Adrenal gland (tissue), 9 donors: ENCODE measurements at regions not wholly inside any gene's neighbourhood (a gene's known extent, or its start where the extent isn't known, plus 50 kb on each side); places are given as distances from the start of the nearest gene placed in this dataset.

ENCODE experiments used
- DNase-seq, 7 donors: peaks; one replicate each; pipeline ENCODE4 v3.0.0-alpha.2; 2019 to 2020
- H3K27ac ChIP-seq, 5 donors: fragments of 200-600 bp; sonication (generic) in 4 of 5; 1 replicate in 3 of 5; 2 replicates in 2 of 5; pipeline versions ENCODE4 v1.5.1 to v1.8.0; 2016 to 2020; ENCODE audit warnings: mild to moderate bottlenecking in 1 of 5
- H3K27me3 ChIP-seq: fragments of 200-600 bp; 2 replicates; pipeline ENCODE4 v1.8.0; 2021
- H3K36me3 ChIP-seq, 2 donors: fragments of 200-600 bp; replicated peaks in 1 of 2; 1 replicate in 1 of 2; 2 replicates in 1 of 2; pipeline versions ENCODE4 v1.5.1 to v1.8.0; 2018 to 2022
- H3K4me1 ChIP-seq, 2 donors: fragments of 200-600 bp; replicated peaks in 1 of 2; 1 replicate in 1 of 2; 2 replicates in 1 of 2; pipeline versions ENCODE4 v1.5.1 to v1.8.0; 2018 to 2021
- H3K4me3 ChIP-seq, 4 donors: fragments of 200-600 bp; sonication (generic) in 3 of 4; one replicate each; pipeline ENCODE4 v1.5.1; 2016 to 2018
- H3K9me3 ChIP-seq, 3 donors: fragments of 200-600 bp; sonication (generic) in 1 of 3; replicated peaks in 1 of 3; 1 replicate in 2 of 3; 2 replicates in 1 of 3; pipeline versions ENCODE4 v1.5.1 to v1.8.0; 2016 to 2021
- POLR2A ChIP-seq, 2 donors: fragments of 450-650 bp; IDR thresholded peaks; one replicate each; pipeline ENCODE4 v1.6.1; 2017; ENCODE audit warnings: antibody characterized with exemption in 2 of 2, mild to moderate bottlenecking in 2 of 2, moderate library complexity in 1 of 2
- WGBS, 4 donors: extraction: QIAGEN DNeasy Blood & Tissue Kit in 2 of 4; methylation state at CpG; one replicate each; pipeline versions ENCODE4 v1.1.5 to v1.1.7; 2013 to 2017; 5-methylcytosine and 5-hydroxymethylcytosine counted together
- intact Hi-C, 2 donors: fragments of 100-400 bp; cut with DNase I; formaldehyde crosslinking; loops; one replicate each; pipeline versions ENCODE4 v1.14.1 to v1.15.0; 2022 to 2023
- TF ChIP-seq, protein P1 (sequence below), 6 experiments: fragments of 450-650 bp in 4 of 6; fragments of 200-600 bp in 2 of 6; sonication (generic) in 1 of 6; IDR thresholded peaks; 1 replicate in 5 of 6; 2 replicates in 1 of 6; pipeline versions ENCODE4 v1.5.1 to v1.8.0; 2016 to 2021; ENCODE audit warnings: antibody characterized with exemption in 6 of 6, mild to moderate bottlenecking in 2 of 6, moderate library complexity in 1 of 6
- donor health status: healthy with polysubstance abuse.
- donor health status: Bipolar disorder and iron deficiency.
- donor health status: DM: yes; HTN: yes; CAD: no.
- donor health status: DM: no; HTN: no; CAD: no.
- donor health status: DM: no; HTN: no; CAD: no.

GRCh38 chr1:87213135-87213515 lies 115.6 kb upstream of the LMO4 start:
- 68 to 83% (median 75%) methylated on average over 10 of the region's 10 CpGs for WGBS, 4 donors
- H3K27ac ChIP-seq: no peak overlapping the region
- DNase-seq: no peak
- no peak for TF ChIP-seq POLR2A (IDR thresholded peaks at IDR 0.05)
- TF ChIP-seq, protein P1, sequence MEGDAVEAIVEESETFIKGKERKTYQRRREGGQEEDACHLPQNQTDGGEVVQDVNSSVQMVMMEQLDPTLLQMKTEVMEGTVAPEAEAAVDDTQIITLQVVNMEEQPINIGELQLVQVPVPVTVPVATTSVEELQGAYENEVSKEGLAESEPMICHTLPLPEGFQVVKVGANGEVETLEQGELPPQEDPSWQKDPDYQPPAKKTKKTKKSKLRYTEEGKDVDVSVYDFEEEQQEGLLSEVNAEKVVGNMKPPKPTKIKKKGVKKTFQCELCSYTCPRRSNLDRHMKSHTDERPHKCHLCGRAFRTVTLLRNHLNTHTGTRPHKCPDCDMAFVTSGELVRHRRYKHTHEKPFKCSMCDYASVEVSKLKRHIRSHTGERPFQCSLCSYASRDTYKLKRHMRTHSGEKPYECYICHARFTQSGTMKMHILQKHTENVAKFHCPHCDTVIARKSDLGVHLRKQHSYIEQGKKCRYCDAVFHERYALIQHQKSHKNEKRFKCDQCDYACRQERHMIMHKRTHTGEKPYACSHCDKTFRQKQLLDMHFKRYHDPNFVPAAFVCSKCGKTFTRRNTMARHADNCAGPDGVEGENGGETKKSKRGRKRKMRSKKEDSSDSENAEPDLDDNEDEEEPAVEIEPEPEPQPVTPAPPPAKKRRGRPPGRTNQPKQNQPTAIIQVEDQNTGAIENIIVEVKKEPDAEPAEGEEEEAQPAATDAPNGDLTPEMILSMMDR (IDR thresholded peaks at IDR 0.05): no peak
- no peak overlapping the region for H3K4me3 ChIP-seq
- H3K27me3 ChIP-seq: no peaks in the 10 kb centered on the region
- no peaks in the 10 kb centered on the region for H3K36me3 ChIP-seq
- H3K9me3 ChIP-seq: no peaks in the 10 kb centered on the region
- intact Hi-C loops: no loop called here
- no peaks in the 10 kb centered on the region for H3K4me1 ChIP-seq

DNA sequence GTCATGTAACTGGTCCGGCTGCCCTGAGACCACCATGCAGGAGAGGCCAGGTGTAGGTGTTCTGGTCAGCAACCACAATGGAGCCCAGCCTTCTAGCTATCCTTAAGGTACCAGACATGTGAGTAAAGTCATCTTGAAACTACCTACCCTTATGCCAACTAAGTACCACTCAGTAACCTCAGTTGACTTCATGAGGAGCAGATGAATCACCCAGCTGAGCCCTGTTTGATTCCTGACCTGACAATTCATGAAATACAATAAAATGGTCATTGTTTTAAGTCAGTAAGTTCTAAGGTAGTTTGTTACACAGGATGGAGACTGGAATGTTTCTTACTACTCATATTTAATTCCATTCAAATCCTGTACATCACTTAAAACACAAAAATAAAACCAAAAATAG lies 113.1 kb upstream of the LMO4 start:
- no peak for TF ChIP-seq POLR2A (IDR thresholded peaks at IDR 0.05)
- TF ChIP-seq, protein P1 (IDR thresholded peaks at IDR 0.05): no peak

GRCh38 chr1:87218618-87219017 lies 110.1 kb upstream of the LMO4 start:
- H3K27me3 ChIP-seq: no peaks in the 10 kb centered on the region
- intact Hi-C loops: no loop called here
- no peaks in the 10 kb centered on the region for H3K9me3 ChIP-seq
- no peak overlapping the region for H3K27ac ChIP-seq
- no peak for DNase-seq
- no peaks in the 10 kb centered on the region for H3K4me1 ChIP-seq
- H3K4me3 ChIP-seq: no peak overlapping the region
- TF ChIP-seq POLR2A (IDR thresholded peaks at IDR 0.05): no peak
- TF ChIP-seq, protein P1 (IDR thresholded peaks at IDR 0.05): no peak
- no peaks in the 10 kb centered on the region for H3K36me3 ChIP-seq
- 65 to 76% (median 66%) methylated on average over 2 of the region's 2 CpGs for WGBS, 4 donors

More for the DNA sequence above, 113.1 kb upstream of the LMO4 start:
- intact Hi-C loops: no loop called here
- H3K9me3 ChIP-seq: no peaks in the 10 kb centered on the region
- no peak overlapping the region for H3K27ac ChIP-seq
- 67 to 100% (median 93%) methylated on average over 1 of the region's 1 CpG for WGBS, 4 donors
- DNase-seq: no peak
- no peaks in the 10 kb centered on the region for H3K36me3 ChIP-seq
- H3K4me3 ChIP-seq: no peak overlapping the region
- no peaks in the 10 kb centered on the region for H3K27me3 ChIP-seq
- no peaks in the 10 kb centered on the region for H3K4me1 ChIP-seq

DNA sequence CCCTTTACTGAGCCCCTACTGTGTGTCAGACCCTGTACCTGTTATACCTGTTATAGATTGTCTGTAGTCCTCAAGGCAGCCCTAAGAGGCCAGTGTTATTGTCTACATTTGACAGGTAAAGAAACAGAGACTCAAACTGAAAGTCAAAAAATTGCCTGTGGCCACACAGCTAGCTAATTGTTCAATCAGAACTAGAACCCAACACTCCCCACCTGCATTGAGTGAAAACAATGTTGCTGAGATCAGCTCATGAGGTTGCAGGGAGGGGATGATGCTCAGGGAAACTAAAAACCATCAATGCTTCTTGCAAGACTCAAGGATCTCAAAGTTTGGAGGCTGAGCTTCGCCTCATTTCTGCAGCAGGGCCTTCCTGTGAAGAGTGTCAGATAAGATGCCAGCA lies 109.5 kb upstream of the LMO4 start:
- no peaks in the 10 kb centered on the region for H3K36me3 ChIP-seq
- H3K27me3 ChIP-seq: no peaks in the 10 kb centered on the region
- no peaks in the 10 kb centered on the region for H3K4me1 ChIP-seq
- H3K4me3 ChIP-seq: no peak overlapping the region
- no peak for TF ChIP-seq POLR2A (IDR thresholded peaks at IDR 0.05)
- TF ChIP-seq, protein P1 (IDR thresholded peaks at IDR 0.05): no peak
- H3K27ac ChIP-seq: no peak overlapping the region
- intact Hi-C loops: no loop called here
- H3K9me3 ChIP-seq: no peaks in the 10 kb centered on the region
- DNase-seq: no peak
- 68 to 83% (median 74%) methylated on average over 1 of the region's 1 CpG; no CpG with 5 or more reads in 1 of the 4 donors for WGBS, 4 donors
